ENCODE measurements at regions not wholly inside any gene's neighbourhood (a gene's known extent, or its start where the extent isn't known, plus 50 kb on each side); places are given as distances from the start of the nearest gene placed in this dataset.
"Not testable (repeated sequence)": the region's sequence is repeated elsewhere in the genome, so short reads cannot be mapped to it uniquely, and the experiment has no call there.

- TF ChIP-seq POLR2A (IDR thresholded peaks at IDR 0.05; ENCODE audit: control extremely low read depth in 1 of 2, low read depth in 2 of 2, low read length in 2 of 2); BACH1 (IDR thresholded peaks at IDR 0.05; ENCODE audit: low read length); EZH2 (IDR thresholded peaks at IDR 0.05; ENCODE audit: low read depth, low read length, severe bottlenecking); CHD1 (IDR thresholded peaks at IDR 0.05; ENCODE audit: low read depth, low read length); CEBPB (IDR thresholded peaks at IDR 0.05; ENCODE audit: low read depth, low read length); CTCF (IDR thresholded peaks at IDR 0.05; ENCODE audit: control extremely low read depth in 1 of 3, insufficient read depth in 1 of 3, low read depth in 1 of 3, low read length in 3 of 3); JUN (IDR thresholded peaks at IDR 0.05; ENCODE audit: low read depth, low read length); NRF1 (IDR thresholded peaks at IDR 0.05; ENCODE audit: low read depth, low read length); EP300 (IDR thresholded peaks at IDR 0.05; ENCODE audit: borderline replicate concordance in 1 of 2, low read depth in 2 of 2, low read length in 2 of 2); POLR2AphosphoS5 (IDR thresholded peaks at IDR 0.05; ENCODE audit: low read depth, low read length); GTF2F1 (IDR thresholded peaks at IDR 0.05; ENCODE audit: borderline replicate concordance, low read depth, low read length): not testable (repeated sequence)
These were observed 74.0 kb upstream of the TEKT4 start for GRCh38 chr2:94797235-94797634.
